ENCODE measurements at regions not wholly inside any gene's neighbourhood (a gene's known extent, or its start where the extent isn't known, plus 50 kb on each side); places are given as distances from the start of the nearest gene placed in this dataset.

GRCh38 chr3:28587723-28588122, 239.1 kb upstream of the AZI2 start:
- no peaks in the 10 kb centered on the region for H3K9me3 ChIP-seq
- TF ChIP-seq POLR2AphosphoS5 (IDR thresholded peaks at IDR 0.05) (no peak), POLR2A (IDR thresholded peaks at IDR 0.05; ENCODE audit: low read depth) (no peak), CTCF (IDR thresholded peaks at IDR 0.05) (no peak), EP300 (IDR thresholded peaks at IDR 0.05) (no peak)
- H3K4me3 ChIP-seq = no peak overlapping the region
- intact Hi-C loops (cut with DNase I) = no loop called here
- no peak for DNase-seq (ENCODE audit: extremely low spot score)
- no peaks in the 10 kb centered on the region for H3K36me3 ChIP-seq
- H3K4me1 ChIP-seq = peaks cover 0 to 7% (median 0%) of the 10 kb centered on the region in 4 donors
- no peak overlapping the region for H3K27ac ChIP-seq (replicated peaks in 1 of 4)
- 84% methylated on average over 3 of the region's 3 CpGs for WGBS
- no peaks in the 10 kb centered on the region for H3K27me3 ChIP-seq

GRCh38 chr3:28590216-28590615, 241.6 kb upstream of the AZI2 start:
- H3K36me3 ChIP-seq = no peaks in the 10 kb centered on the region
- 68% methylated on average over 2 of the region's 2 CpGs for WGBS
- H3K4me3 ChIP-seq = peak overlapping the region in 1 of 4 donors; percentile 6
- no peaks in the 10 kb centered on the region for H3K27me3 ChIP-seq
- peaks cover 0 to 7% (median 0%) of the 10 kb centered on the region in 4 donors for H3K4me1 ChIP-seq
- DNase-seq (ENCODE audit: extremely low spot score) = no peak
- H3K9me3 ChIP-seq = no peaks in the 10 kb centered on the region
- intact Hi-C loops (cut with DNase I) = no loop called here
- no peak for TF ChIP-seq POLR2AphosphoS5 (IDR thresholded peaks at IDR 0.05)
- no peak for TF ChIP-seq EP300 (IDR thresholded peaks at IDR 0.05)
- no peak for TF ChIP-seq POLR2A (IDR thresholded peaks at IDR 0.05; ENCODE audit: low read depth)
- no peak for TF ChIP-seq CTCF (IDR thresholded peaks at IDR 0.05)
- H3K27ac ChIP-seq (replicated peaks in 1 of 4) = no peak overlapping the region

GRCh38 chr3:28590860-28591259, 242.2 kb upstream of the AZI2 start:
- WGBS = 76% methylated on average over 3 of the region's 3 CpGs
- H3K27me3 ChIP-seq = no peaks in the 10 kb centered on the region
- DNase-seq (ENCODE audit: extremely low spot score) = no peak
- TF ChIP-seq EP300 (IDR thresholded peaks at IDR 0.05) = no peak
- no peak for TF ChIP-seq CTCF (IDR thresholded peaks at IDR 0.05)
- TF ChIP-seq POLR2AphosphoS5 (IDR thresholded peaks at IDR 0.05) = no peak
- TF ChIP-seq POLR2A (IDR thresholded peaks at IDR 0.05; ENCODE audit: low read depth) = no peak
- no peaks in the 10 kb centered on the region for H3K9me3 ChIP-seq
- H3K27ac ChIP-seq (replicated peaks in 1 of 4) = no peak overlapping the region
- H3K4me3 ChIP-seq = no peak overlapping the region
- no peaks in the 10 kb centered on the region for H3K36me3 ChIP-seq
- intact Hi-C loops (cut with DNase I) = no loop called here
- peaks cover 0 to 7% (median 0%) of the 10 kb centered on the region in 4 donors for H3K4me1 ChIP-seq

- no peaks in the 10 kb centered on the region for H3K9me3 ChIP-seq
- WGBS = 98% methylated on average over 4 of the region's 4 CpGs
- no peak overlapping the region for H3K27ac ChIP-seq (replicated peaks in 1 of 4)
- intact Hi-C loops (cut with DNase I) = no loop called here
- DNase-seq (ENCODE audit: extremely low spot score) = no peak
- peaks cover 0 to 4% (median 0%) of the 10 kb centered on the region in 4 donors for H3K4me1 ChIP-seq
- TF ChIP-seq POLR2A (IDR thresholded peaks at IDR 0.05; ENCODE audit: low read depth) = no peak
- TF ChIP-seq POLR2AphosphoS5 (IDR thresholded peaks at IDR 0.05) = no peak
- no peak for TF ChIP-seq EP300 (IDR thresholded peaks at IDR 0.05)
- no peak for TF ChIP-seq CTCF (IDR thresholded peaks at IDR 0.05)
- no peak overlapping the region for H3K4me3 ChIP-seq
- no peaks in the 10 kb centered on the region for H3K27me3 ChIP-seq
- no peaks in the 10 kb centered on the region for H3K36me3 ChIP-seq
Observed at GRCh38 chr3:28595372-28595771, 246.7 kb upstream of the AZI2 start.

GRCh38 chr3:28597452-28597851, 248.8 kb upstream of the AZI2 start:
- TF ChIP-seq POLR2AphosphoS5 (IDR thresholded peaks at IDR 0.05) = no peak
- TF ChIP-seq POLR2A (IDR thresholded peaks at IDR 0.05; ENCODE audit: low read depth) = no peak
- TF ChIP-seq EP300 (IDR thresholded peaks at IDR 0.05) = no peak
- no peak for TF ChIP-seq CTCF (IDR thresholded peaks at IDR 0.05)
- H3K9me3 ChIP-seq = no peaks in the 10 kb centered on the region
- no peak overlapping the region for H3K4me3 ChIP-seq
- WGBS = 90% methylated on average over 6 of the region's 6 CpGs
- DNase-seq (ENCODE audit: extremely low spot score) = no peak
- H3K36me3 ChIP-seq = no peaks in the 10 kb centered on the region
- H3K27ac ChIP-seq (replicated peaks in 1 of 4) = no peak overlapping the region
- H3K27me3 ChIP-seq = no peaks in the 10 kb centered on the region
- intact Hi-C loops (cut with DNase I) = no loop called here
- no peaks in the 10 kb centered on the region for H3K4me1 ChIP-seq

All from esophagus muscularis mucosa (tissue), 4 donors.